ENCODE measurements at regions not wholly inside any gene's neighbourhood (a gene's known extent, or its start where the extent isn't known, plus 50 kb on each side); places are given as distances from the start of the nearest gene placed in this dataset.
"Not testable (repeated sequence)": the region's sequence is repeated elsewhere in the genome, so short reads cannot be mapped to it uniquely, and the experiment has no call there.

GRCh38 chr7:156374335-156374734 lies 266.2 kb upstream of the RNF32 start:
- Mint-ChIP-seq H3K36me3 (ENCODE audit: low read depth) (no peaks in the 10 kb centered on the region), H3K4me3 (no peak overlapping the region), H3K27ac (no peak overlapping the region), H3K9me3 (peaks cover 6% of the 10 kb centered on the region), H3K4me1 (no peaks in the 10 kb centered on the region), H3K27me3 (no peaks in the 10 kb centered on the region)
- ChIA-PET CTCF (no interaction called here), POLR2A (no interaction called here)
- intact Hi-C loops (cut with micrococcal nuclease) = no loop called here
- DNase-seq (no peak), ATAC-seq (ENCODE audit: low read depth) (no peak)
- TF ChIP-seq, protein P1, sequence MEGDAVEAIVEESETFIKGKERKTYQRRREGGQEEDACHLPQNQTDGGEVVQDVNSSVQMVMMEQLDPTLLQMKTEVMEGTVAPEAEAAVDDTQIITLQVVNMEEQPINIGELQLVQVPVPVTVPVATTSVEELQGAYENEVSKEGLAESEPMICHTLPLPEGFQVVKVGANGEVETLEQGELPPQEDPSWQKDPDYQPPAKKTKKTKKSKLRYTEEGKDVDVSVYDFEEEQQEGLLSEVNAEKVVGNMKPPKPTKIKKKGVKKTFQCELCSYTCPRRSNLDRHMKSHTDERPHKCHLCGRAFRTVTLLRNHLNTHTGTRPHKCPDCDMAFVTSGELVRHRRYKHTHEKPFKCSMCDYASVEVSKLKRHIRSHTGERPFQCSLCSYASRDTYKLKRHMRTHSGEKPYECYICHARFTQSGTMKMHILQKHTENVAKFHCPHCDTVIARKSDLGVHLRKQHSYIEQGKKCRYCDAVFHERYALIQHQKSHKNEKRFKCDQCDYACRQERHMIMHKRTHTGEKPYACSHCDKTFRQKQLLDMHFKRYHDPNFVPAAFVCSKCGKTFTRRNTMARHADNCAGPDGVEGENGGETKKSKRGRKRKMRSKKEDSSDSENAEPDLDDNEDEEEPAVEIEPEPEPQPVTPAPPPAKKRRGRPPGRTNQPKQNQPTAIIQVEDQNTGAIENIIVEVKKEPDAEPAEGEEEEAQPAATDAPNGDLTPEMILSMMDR (IDR thresholded peaks at IDR 0.05) = no peak

GRCh38 chr7:156369929-156370328 lies 270.6 kb upstream of the RNF32 start:
- DNase-seq; H3K4me3 Mint-ChIP-seq; POLR2A ChIA-PET; H3K4me1 Mint-ChIP-seq; H3K27me3 Mint-ChIP-seq; H3K9me3 Mint-ChIP-seq; H3K36me3 Mint-ChIP-seq (ENCODE audit: low read depth); ATAC-seq (ENCODE audit: low read depth); H3K27ac Mint-ChIP-seq; intact Hi-C loops (cut with micrococcal nuclease); CTCF ChIA-PET: not testable (repeated sequence)

- no peak for DNase-seq
- ChIA-PET CTCF (no interaction called here), POLR2A (no interaction called here)
- intact Hi-C loops (cut with micrococcal nuclease) = no loop called here
- Mint-ChIP-seq H3K9me3 (peaks cover 6% of the 10 kb centered on the region), H3K4me3 (no peak overlapping the region), H3K4me1 (no peaks in the 10 kb centered on the region), H3K27ac (no peak overlapping the region), H3K27me3 (no peaks in the 10 kb centered on the region), H3K36me3 (ENCODE audit: low read depth) (no peaks in the 10 kb centered on the region)
- TF ChIP-seq, protein P1 (IDR thresholded peaks at IDR 0.05) = no peak
- ATAC-seq (ENCODE audit: low read depth) = no peak
These were observed 272.3 kb upstream of the RNF32 start for GRCh38 chr7:156368053-156368843.

GRCh38 chr7:156363751-156364150 lies 276.8 kb upstream of the RNF32 start:
- Mint-ChIP-seq H3K27ac (no peak overlapping the region), H3K4me3 (no peak overlapping the region), H3K36me3 (ENCODE audit: low read depth) (no peaks in the 10 kb centered on the region), H3K9me3 (no peaks in the 10 kb centered on the region), H3K4me1 (no peaks in the 10 kb centered on the region), H3K27me3 (no peaks in the 10 kb centered on the region)
- DNase-seq (no peak), ATAC-seq (ENCODE audit: low read depth) (no peak)
- TF ChIP-seq, protein P1 (IDR thresholded peaks at IDR 0.05) = no peak
- CTCF ChIA-PET = no interaction called here
- POLR2A ChIA-PET = no interaction called here
- intact Hi-C loops (cut with micrococcal nuclease) = no loop called here

- Mint-ChIP-seq H3K4me1 (no peaks in the 10 kb centered on the region), H3K4me3 (no peak overlapping the region), H3K27ac (no peak overlapping the region), H3K27me3 (no peaks in the 10 kb centered on the region), H3K9me3 (no peaks in the 10 kb centered on the region), H3K36me3 (ENCODE audit: low read depth) (no peaks in the 10 kb centered on the region)
- DNase-seq = no peak
- ATAC-seq (ENCODE audit: low read depth) = no peak
- CTCF ChIA-PET = no interaction called here
- intact Hi-C loops (cut with micrococcal nuclease) = no loop called here
- POLR2A ChIA-PET = no interaction called here
- TF ChIP-seq, protein P1 (IDR thresholded peaks at IDR 0.05) = no peak
These were observed 279.7 kb upstream of the RNF32 start for GRCh38 chr7:156360835-156361234.

DNA sequence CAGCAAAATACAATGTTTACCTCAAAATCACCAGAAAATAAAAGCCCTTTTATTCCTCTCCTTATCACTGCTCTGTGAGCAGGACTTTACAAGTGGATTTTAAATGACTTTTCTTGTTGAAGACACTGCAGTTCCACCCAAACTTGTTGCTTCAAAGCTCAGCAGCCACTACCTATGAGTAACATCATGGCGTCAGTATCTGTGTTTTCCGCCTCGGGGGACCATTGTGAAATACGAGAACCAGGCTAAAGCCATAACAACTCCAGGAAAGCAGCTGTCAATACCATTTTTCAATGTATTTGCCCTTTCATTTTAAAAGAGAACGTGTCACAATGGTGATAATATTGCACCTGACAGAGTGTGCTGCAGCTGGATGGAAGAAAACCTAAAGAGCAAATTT lies 284.0 kb upstream of the RNF32 start:
- CTCF ChIA-PET = no interaction called here
- ATAC-seq (ENCODE audit: low read depth) (no peak), DNase-seq (no peak)
- intact Hi-C loops (cut with micrococcal nuclease) = no loop called here
- TF ChIP-seq, protein P1 (IDR thresholded peaks at IDR 0.05) = no peak
- no peaks in the 10 kb centered on the region for H3K36me3 Mint-ChIP-seq (ENCODE audit: low read depth)
- POLR2A ChIA-PET = no interaction called here
- H3K4me3 Mint-ChIP-seq = no peak overlapping the region
- no peaks in the 10 kb centered on the region for H3K9me3 Mint-ChIP-seq
- no peaks in the 10 kb centered on the region for H3K27me3 Mint-ChIP-seq
- H3K4me1 Mint-ChIP-seq = no peaks in the 10 kb centered on the region
- H3K27ac Mint-ChIP-seq = no peak overlapping the region

Data from activated B cell treated with CpG ODN at 0.5 μM for 24 hours (primary cell).